Activated T-cell treated with anti-CD3 and anti-CD28 coated beads, Interleukin-2, amount 50 U/mL, for 48 hours (primary cell): ENCODE measurements at regions not wholly inside any gene's neighbourhood (a gene's known extent, or its start where the extent isn't known, plus 50 kb on each side); places are given as distances from the start of the nearest gene placed in this dataset.

Source experiments
- DNase-seq, 2 experiments: peaks; one replicate each; pipeline ENCODE4 v3.0.0-alpha.2; 2020

GRCh38 chr9:38284588-38285051, 107.9 kb upstream of the ALDH1B1 start:
- no peak for DNase-seq

DNA sequence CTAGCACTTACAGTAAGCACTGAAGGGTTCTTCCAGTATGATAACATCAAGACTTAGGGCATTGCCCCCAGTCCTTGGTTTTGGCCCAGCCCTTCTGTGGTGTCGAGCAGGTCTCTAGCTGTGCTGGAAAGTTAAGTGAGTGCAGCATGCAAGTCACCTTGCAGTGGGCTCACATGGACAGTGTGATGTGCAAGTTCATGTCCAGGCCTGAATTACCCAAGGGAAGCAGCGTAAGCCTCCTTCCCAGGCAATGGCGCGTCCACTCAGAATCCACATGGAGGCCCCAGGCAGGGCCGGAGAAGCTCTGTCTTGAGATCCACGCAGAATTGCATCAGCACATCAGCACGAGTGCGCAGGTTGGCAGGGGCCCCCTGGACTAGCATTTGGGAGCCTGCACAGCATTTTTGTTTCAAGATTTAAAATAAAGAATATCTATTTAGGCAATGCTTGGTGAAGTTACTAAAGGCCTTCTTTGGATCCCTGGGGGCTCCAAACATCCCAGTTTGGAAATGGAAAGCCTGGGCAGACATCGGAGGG, 108.4 kb upstream of the ALDH1B1 start:
- no peak for DNase-seq

GRCh38 chr9:38282756-38283155, 109.7 kb upstream of the ALDH1B1 start:
- DNase-seq = no peak

- no peak for DNase-seq
Observed at GRCh38 chr9:38281917-38282316, 110.6 kb upstream of the ALDH1B1 start.

DNA sequence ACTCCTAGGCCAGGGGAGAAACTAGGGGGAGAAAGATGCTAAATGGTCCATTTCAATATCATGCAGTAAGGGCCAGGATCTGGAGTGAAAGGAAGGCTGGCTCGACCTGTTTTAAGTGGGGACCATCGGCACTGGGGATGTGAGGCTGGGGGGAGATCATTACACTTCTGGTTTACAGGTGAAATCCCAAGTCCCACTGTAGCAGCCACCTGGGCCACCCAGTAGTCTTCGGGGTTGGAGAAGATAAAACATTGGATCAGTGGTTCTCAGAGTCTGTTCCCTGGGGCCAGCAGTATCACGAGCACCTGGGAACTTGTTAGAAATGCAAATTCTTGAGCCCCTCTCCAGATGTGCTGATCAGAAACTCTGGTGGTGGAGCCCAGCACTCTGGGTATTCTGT, 111.3 kb upstream of the ALDH1B1 start:
- DNase-seq = no peak

GRCh38 chr9:38280251-38280800, 112.2 kb upstream of the ALDH1B1 start:
- DNase-seq = no peak

GRCh38 chr9:38278931-38279679, 113.4 kb upstream of the ALDH1B1 start:
- no peak for DNase-seq

DNA sequence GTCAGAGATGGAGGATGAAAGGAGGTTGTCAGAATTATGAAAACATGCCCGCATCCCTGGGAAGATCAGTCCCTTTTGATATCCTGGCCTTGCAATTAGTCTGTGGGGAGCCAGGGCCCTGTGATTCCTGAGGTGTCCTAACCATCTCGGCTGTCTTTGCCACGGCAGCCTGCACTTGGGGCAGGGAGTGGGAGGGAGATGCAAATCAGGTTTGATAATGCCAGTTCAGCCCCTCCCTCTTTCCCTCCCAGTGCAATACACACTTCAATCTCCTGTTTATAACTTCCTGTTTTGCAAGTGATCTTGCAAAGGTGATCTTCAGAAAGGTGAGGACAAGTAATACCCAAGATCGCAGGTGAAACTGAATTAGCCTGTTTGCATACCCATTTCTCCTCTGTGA, 114.0 kb upstream of the ALDH1B1 start:
- DNase-seq = no peak

DNA sequence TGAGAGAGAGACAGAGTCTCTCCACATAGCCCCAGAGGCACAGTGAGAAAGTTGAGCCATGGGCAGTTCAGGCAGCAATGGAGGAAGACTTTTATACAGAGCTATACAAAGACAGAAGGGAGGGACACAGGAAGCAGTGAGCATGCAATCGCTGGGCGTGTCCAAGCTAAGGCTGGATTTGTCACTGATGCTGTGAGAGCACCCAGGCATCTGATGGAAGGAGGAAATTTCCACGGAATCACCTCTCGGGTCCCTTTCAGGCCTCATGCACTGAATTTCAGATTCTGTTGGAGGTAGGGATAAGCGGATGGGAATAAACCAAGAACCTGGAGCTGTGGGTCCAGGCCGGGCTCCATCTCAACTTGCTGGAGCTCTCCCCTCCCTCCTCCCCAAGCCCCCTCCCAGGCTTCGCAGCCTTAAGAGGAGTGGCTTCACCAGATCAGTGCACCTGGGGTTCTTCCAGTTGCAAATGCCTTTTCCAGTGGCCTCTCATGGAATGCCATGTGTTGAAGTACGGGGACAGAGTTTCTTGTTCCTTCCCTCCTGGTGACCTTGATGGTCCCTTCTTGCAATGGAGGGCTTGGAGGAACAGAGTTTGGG, 114.8 kb upstream of the ALDH1B1 start:
- DNase-seq = no peak

- DNase-seq = no peak
Observed at GRCh38 chr9:38276771-38277439, 115.6 kb upstream of the ALDH1B1 start.

DNA sequence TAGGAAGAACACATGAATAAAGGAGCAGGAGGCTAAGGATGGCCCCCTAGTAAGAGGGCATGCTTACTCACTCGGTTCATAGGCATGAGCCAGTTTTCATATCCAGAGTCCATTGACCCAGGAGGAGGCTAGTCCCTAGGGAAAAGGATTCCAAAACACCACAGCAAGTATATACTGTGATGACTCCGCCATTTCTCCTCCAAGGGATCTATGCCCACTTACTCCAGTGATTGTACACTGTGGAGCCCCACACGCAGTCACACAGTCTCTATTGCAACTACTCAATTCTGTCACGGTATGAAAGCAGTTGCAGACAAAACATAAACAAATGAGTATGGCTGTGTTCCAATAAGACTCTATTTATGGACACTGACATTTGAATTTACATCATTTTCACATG, 117.7 kb upstream of the ALDH1B1 start:
- no peak for DNase-seq

DNA sequence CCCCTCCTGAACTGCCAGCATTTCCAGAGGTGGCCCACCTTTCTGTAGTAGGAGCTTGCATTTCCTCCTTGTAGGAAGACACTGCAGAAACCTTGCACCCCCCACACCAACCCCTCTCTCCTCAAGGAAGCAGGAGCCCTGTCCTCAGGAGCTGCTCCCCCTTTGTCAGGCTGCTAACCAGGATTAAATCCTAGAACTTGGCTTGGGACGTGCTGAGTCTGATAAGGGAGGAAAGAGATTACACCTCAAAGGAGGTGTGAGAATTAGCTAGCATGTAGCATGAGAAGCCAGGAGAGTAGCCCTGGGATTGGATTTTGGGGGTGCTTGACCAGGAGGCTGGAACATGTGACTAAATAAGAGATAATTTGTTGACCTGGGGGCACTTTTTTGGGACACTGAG, 119.8 kb upstream of the ALDH1B1 start:
- no peak for DNase-seq

- no peak for DNase-seq
Observed at GRCh38 chr9:38271666-38272241, 120.7 kb upstream of the ALDH1B1 start.

GRCh38 chr9:38269775-38270174, 122.7 kb upstream of the ALDH1B1 start:
- DNase-seq = no peak

- no peak for DNase-seq
Observed at GRCh38 chr9:38263532-38263931, 129.0 kb upstream of the ALDH1B1 start.

DNA sequence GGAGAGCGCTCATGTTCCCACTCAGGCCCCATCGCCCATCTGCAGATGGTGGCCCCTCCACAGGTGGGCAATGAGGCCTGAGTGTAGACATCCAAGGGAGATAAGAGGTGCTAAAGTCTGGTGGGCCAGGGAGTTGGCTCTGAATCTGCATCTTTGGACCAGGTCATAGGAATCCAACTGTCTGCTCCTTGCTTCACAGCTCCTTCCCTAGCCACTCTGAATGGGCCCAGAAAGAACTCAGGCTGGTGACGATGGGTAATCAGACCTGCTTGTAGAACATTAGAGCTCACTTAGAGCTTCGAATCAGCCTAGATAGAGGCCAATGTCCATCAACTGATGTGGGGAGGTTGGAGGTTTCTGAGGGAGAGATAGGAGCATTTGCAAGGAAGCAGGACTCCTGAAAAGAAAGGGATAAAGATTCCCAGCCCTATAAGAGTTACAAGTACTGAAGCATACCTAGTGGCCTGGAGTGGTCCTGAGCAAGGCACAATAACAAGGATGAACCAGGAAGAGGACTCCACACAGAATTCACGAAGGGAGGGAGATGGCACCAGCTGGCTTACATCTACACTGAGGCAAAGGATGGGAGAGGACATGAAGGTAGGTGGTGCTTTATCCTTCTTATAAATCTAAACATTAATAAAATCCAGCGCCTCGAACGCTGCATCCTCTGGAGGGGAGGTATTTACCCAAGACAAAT, 132.8 kb upstream of the ALDH1B1 start:
- DNase-seq = no peak

DNA sequence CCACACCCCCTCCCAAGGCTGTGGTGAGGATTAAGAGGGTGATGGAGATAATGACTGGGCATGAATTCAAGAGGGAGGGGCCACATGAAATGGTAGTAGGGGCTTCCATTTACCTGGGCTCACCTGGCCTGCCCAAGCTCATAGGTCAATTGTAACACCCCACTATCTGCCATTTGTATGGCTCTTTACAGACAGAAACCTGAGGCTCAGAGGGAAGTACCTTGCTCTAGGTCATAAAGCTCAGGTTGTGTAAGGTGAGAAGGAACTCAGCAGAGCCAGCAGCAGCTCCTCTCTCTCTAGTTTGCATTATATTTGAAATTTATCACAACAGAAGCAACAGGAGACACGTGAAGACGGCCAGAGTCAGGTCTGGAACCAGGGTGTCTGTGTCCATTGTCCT, 133.4 kb upstream of the ALDH1B1 start:
- DNase-seq = no peak

DNA sequence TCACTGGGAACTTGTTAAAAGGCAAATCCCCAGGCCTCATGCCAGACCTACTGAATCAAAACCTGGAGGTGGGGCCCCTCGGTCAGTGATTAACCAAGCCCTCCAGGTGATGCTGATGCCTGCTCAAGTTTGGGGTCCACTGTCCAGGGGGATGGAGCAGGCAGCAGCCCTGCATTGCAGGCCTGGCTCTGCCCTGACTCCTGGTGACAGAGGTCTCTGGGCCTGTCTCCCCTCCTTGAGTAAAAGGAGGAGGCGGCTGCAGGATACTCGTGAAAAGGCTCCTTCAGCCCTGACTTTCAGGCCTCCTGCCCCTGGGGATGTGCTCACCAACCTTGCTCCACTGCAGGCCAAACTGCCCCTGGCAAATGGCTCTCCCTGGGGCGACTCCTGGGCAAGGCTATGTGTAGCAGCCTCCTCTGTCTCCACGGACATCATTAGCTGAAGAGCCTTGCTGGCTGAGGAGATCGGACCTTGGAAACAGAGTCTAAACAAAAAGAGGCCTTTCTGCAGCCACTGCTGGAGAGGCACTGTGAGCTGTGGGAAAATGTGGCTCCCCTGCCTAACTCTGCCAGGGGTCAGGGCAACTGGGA, 134.8 kb upstream of the ALDH1B1 start:
- no peak for DNase-seq

DNA sequence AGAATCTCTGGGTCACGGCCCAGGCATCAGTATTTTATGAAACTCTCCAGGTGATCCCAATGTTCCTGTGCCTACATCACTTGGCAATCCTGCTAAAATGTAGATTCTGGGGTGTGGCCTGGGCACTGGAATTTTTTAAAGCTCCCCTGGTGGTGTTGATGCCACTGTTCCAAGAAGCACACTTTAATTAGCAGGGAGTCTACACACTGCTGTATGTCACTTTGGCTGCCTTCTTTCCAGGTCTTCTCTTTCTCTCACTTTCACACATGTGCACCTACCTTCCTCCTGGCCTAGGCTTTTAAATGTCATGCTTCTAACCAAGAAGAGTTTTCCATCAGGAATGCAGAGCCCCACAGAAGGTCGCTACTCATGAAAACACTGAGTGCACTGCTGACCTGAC, 136.0 kb upstream of the ALDH1B1 start:
- DNase-seq = no peak

GRCh38 chr9:38255599-38255998, 136.9 kb upstream of the ALDH1B1 start:
- DNase-seq = no peak

- DNase-seq = no peak
Observed at GRCh38 chr9:38254756-38255155, 137.7 kb upstream of the ALDH1B1 start.

DNA sequence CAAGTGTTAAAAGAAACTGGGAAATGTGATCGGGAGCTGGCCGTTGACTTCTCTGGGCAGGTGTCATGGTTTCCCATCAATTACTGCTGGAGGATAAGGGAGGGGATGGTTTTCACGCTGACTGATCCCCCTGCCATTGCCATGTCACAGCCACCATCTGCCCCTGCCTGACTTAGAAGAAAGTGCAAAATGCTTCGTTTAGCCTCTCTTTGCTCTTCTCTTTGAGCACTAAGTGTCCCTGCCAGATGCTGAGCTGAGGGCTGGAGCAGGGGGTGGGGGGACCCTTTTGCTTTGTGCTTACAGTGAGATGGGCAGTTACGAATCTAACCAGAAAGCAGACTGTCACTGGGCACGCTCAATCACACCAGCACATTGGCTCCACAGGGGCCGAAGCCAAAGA, 138.4 kb upstream of the ALDH1B1 start:
- no peak for DNase-seq
